Retinal pigment epithelial cell (primary cell): ENCODE measurements at regions not wholly inside any gene's neighbourhood (a gene's known extent, or its start where the extent isn't known, plus 50 kb on each side); places are given as distances from the start of the nearest gene placed in this dataset.

Source experiments
- DNase-seq: peaks from one replicate; pipeline ENCODE4 v3.0.0-alpha.2; 2010; ENCODE audit warnings: low read depth
- H3K4me3 ChIP-seq: 2 replicates; pipeline ENCODE4 v1.5.1; 2011; ENCODE audit warnings: mild to moderate bottlenecking, low read length, control low read depth, moderate library complexity
- TF ChIP-seq, protein P1 (sequence below): conservative IDR thresholded peaks from 2 replicates; pipeline ENCODE4 v1.5.1; 2011; ENCODE audit warnings: low read depth, low read length, control low read depth, inconsistent platforms

DNA sequence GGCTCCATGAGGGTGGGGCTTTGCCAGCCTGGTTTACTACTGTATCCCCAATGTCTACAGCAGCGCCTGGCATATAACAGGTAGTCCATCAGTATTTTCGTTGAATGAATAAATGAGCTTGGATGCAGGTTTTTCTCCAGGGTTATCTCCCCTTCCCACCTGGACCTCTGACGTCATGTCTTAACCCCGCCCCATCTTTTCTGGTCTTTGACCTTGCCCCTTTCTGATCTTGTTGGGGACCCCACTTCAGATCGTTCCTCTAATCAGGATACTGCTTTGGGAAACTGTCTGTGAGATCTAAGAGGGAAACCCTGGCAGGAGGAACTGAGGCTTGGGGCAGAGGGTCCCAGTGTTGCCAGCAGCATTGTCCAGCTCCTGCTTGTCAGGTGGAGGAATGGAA lies 68.8 kb upstream of the GCSH start:
- DNase-seq = no peak
- H3K4me3 ChIP-seq = no peak overlapping the region
- TF ChIP-seq, protein P1, sequence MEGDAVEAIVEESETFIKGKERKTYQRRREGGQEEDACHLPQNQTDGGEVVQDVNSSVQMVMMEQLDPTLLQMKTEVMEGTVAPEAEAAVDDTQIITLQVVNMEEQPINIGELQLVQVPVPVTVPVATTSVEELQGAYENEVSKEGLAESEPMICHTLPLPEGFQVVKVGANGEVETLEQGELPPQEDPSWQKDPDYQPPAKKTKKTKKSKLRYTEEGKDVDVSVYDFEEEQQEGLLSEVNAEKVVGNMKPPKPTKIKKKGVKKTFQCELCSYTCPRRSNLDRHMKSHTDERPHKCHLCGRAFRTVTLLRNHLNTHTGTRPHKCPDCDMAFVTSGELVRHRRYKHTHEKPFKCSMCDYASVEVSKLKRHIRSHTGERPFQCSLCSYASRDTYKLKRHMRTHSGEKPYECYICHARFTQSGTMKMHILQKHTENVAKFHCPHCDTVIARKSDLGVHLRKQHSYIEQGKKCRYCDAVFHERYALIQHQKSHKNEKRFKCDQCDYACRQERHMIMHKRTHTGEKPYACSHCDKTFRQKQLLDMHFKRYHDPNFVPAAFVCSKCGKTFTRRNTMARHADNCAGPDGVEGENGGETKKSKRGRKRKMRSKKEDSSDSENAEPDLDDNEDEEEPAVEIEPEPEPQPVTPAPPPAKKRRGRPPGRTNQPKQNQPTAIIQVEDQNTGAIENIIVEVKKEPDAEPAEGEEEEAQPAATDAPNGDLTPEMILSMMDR = no peak

DNA sequence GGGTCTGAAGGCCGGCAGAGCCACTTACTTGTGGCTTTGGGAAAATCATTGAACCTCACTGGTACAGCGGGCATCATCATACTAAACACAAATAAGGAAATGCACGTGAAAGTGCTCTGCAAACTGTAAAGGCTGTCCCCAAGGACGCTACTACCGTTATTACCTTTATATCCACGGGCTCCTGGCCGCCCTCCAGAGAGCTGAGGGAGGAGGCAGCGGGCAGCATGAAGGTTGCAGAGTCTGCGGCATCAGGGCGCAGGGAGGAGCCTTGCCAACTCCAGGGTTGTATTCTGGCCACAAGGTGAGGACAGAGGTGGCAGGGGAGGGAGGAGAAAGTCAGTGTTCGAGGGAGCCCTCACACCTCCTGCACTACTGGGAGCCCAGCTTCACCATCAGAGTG lies 68.3 kb upstream of the GCSH start:
- no peak overlapping the region for H3K4me3 ChIP-seq
- DNase-seq = no peak
- TF ChIP-seq, protein P1 = no peak

DNA sequence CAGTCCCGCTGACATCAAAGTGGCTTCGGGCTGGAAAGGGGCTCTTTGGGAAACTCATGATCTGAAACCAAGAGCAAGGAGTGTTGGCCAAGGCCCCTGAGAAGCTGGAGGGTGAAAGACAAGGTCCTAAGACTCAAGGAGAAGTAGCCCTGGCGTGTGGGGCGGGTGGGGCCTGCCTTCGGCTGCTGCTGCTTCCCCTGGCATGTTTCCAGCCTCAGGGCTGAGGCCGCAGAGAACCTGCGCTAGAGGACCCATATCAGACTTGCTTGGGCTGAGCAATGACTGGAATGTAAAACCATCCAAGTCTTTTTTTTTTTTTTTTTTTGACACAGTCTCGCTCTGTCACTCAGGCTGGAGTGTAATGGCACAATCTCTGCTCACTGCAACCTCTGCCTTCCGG lies 67.5 kb upstream of the GCSH start:
- DNase-seq = no peak
- no peak overlapping the region for H3K4me3 ChIP-seq
- TF ChIP-seq, protein P1 = no peak

DNA sequence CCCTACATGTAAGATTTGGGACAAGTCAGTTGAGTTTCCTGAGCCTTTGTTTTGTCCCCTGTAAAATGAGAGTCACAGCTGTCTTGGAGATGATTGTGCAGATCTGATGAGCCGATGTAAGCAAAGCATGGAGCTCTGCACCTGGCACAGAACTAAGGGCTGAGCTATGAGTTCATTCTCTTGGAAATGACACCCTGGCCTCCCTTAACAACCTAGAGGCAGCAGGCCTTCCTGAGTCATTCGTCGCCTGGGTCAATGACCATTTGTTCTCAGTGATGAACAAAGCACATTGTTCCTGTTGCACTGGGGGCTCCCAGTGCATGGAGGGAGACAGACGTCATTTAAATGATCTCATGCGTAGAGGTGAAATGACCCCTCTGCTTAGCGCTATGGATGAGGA lies 62.8 kb upstream of the GCSH start:
- DNase-seq = no peak
- H3K4me3 ChIP-seq = no peak overlapping the region
- TF ChIP-seq, protein P1 = no peak

DNA sequence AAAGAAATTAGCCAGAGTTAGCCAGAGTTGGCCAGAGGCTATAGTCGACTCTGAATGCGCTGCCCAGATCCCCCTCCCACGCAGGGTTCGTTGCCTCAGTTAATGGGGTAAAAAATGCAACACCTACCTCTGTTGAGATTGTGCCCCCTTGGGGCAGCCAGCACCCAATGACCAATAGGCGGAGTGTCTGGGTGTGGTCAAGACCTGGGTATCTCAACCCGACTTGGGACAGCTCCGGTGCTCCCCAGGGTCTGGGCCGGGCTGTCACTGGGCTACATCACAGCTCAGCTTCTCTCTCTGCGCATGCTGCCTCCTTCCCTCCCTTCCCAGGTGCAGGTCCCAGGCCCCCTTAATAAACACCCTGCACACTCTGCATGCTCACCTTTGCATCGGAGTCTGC lies 59.6 kb upstream of the GCSH start:
- TF ChIP-seq, protein P1 = no peak
- no peak overlapping the region for H3K4me3 ChIP-seq
- DNase-seq = no peak

DNA sequence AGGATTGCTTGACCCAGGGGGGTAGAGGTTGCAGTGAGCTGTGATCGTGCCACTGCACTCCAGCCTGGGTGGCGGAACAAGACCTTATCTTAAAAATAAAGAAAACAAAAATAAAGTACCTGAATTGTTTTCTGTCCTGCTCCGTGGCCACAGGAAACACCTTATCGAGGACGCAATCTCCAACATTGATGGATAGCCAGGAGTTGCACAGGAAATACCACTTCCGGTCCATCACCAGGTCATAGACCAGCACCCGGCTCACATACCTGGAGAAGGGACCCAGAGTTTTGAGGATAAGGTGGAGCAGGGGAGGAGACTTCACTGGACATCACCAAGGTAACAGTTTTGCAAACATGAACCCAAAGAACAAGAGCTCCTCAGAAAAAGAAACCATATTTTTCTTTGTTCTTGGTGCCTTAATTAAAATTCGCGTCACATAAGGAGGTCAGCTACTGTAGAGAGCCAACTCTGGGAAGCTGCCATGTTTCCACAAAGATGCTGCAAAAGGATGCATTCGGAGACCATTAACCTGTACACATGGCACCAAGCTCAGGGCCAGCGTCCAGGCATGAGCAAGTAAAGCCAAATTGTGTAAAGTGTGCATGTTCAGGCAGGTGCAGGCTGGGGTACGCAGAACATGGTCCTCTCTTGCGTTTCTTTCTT lies 55.6 kb upstream of the GCSH start:
- DNase-seq = no peak
- no peak overlapping the region for H3K4me3 ChIP-seq
- TF ChIP-seq, protein P1 = no peak

DNA sequence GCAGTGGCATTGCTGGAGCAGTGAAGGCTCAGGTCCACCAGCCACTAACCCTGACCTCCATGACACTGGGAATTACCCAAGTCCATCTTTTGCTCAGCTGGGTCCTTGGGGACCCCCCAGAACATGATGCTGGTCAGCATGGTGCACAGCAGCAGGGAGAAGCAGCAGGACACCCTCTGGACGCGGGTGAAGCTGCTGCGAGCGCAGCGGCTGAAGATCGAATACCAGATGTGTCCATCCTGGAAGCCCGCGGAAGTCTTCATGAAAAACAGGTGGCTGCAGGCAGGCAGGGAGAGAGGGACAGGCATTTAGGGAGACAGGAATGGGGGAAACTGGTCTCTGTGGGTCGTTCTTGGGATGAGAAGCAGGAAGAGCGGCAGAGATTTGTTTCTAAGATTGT lies 53.4 kb upstream of the GCSH start:
- no peak for DNase-seq
- TF ChIP-seq, protein P1 = no peak
- H3K4me3 ChIP-seq = no peak overlapping the region
